Testis (tissue), 2 donors: ENCODE measurements at regions not wholly inside any gene's neighbourhood (a gene's known extent, or its start where the extent isn't known, plus 50 kb on each side); places are given as distances from the start of the nearest gene placed in this dataset.

Experiments used
- DNase-seq: peaks from one replicate; pipeline ENCODE4 v3.0.0-alpha.2; 2019
- H3K27ac ChIP-seq, 2 donors: fragments of 200-600 bp; sonication (generic); one replicate each; pipeline ENCODE4 v1.5.1; 2019
- H3K27me3 ChIP-seq: fragments of 200-600 bp; sonication (generic); one replicate; pipeline ENCODE4 v1.5.1; 2019
- H3K36me3 ChIP-seq: fragments of 200-600 bp; sonication (generic); one replicate; pipeline ENCODE4 v1.5.1; 2017; ENCODE audit warnings: low read depth; ENCODE audit errors: missing control alignments
- H3K4me1 ChIP-seq: fragments of 200-600 bp; sonication (generic); one replicate; pipeline ENCODE4 v1.5.1; 2019
- H3K4me3 ChIP-seq, 2 donors: fragments of 200-600 bp; sonication (generic); one replicate each; pipeline ENCODE4 v1.5.1; 2017 to 2019
- H3K9me3 ChIP-seq: fragments of 200-600 bp; sonication (generic); one replicate; pipeline ENCODE4 v1.5.1; 2017
- CTCF ChIP-seq, 3 experiments: fragments of 450-650 bp in 2 of 3; fragments of 200-600 bp in 1 of 3; sonication (generic) in 1 of 3; IDR thresholded peaks; one replicate each; pipeline ENCODE4 v1.5.1; 2016 to 2019; ENCODE audit warnings: antibody characterized with exemption in 3 of 3, mild to moderate bottlenecking in 2 of 3, moderate library complexity in 1 of 3
- POLR2A ChIP-seq: fragments of 450-650 bp; IDR thresholded peaks from one replicate; pipeline ENCODE4 v1.6.1; 2017; ENCODE audit warnings: antibody characterized with exemption, mild to moderate bottlenecking, moderate library complexity
- WGBS, 2 donors: methylation state at CpG; one replicate each; pipeline ENCODE4 v1.1.5; 2018; 5-methylcytosine and 5-hydroxymethylcytosine counted together
- intact Hi-C: fragments of 100-400 bp; cut with DNase I; formaldehyde crosslinking; loops from one replicate; pipeline ENCODE4 v1.15.1; 2023; ENCODE audit warnings: low total_unique reads

GRCh38 chr11:104361975-104362374 is 198.0 kb upstream of the PDGFD start:
- Histone ChIP-seq H3K27me3 (no peaks in the 10 kb centered on the region), H3K27ac (no peak overlapping the region), H3K4me1 (no peaks in the 10 kb centered on the region), H3K9me3 (no peaks in the 10 kb centered on the region), H3K4me3 (no peak overlapping the region), H3K36me3 (no peaks in the 10 kb centered on the region)
- no peak for TF ChIP-seq POLR2A
- TF ChIP-seq CTCF (IDR thresholded peaks at IDR 0.05) = no peak
- no peak for DNase-seq
- intact Hi-C loops = no loop called here
- WGBS, 2 donors = 62 to 79% methylated on average over 1 of the region's 1 CpG

GRCh38 chr11:104352036-104352435 is 188.1 kb upstream of the PDGFD start:
- intact Hi-C loops = no loop called here
- TF ChIP-seq POLR2A (no peak), CTCF (IDR thresholded peaks at IDR 0.05) (no peak)
- no peak overlapping the region for H3K27ac ChIP-seq
- H3K36me3 ChIP-seq = no peaks in the 10 kb centered on the region
- WGBS, 2 donors = 92 to 94% methylated on average over 4 of the region's 4 CpGs
- no peak for DNase-seq
- H3K9me3 ChIP-seq = no peaks in the 10 kb centered on the region
- no peaks in the 10 kb centered on the region for H3K27me3 ChIP-seq
- no peak overlapping the region for H3K4me3 ChIP-seq
- H3K4me1 ChIP-seq = no peaks in the 10 kb centered on the region

GRCh38 chr11:104343578-104343977 is 179.6 kb upstream of the PDGFD start:
- no peak for DNase-seq

GRCh38 chr11:104340590-104340989 is 176.6 kb upstream of the PDGFD start:
- Histone ChIP-seq H3K27me3 (no peaks in the 10 kb centered on the region), H3K4me3 (no peak overlapping the region), H3K9me3 (no peaks in the 10 kb centered on the region), H3K27ac (no peak overlapping the region), H3K36me3 (no peaks in the 10 kb centered on the region), H3K4me1 (no peaks in the 10 kb centered on the region)
- intact Hi-C loops = no loop called here
- WGBS, 2 donors = 25 to 44% methylated on average over 2 of the region's 2 CpGs
- TF ChIP-seq CTCF (IDR thresholded peaks at IDR 0.05) (no peak), POLR2A (no peak)
- DNase-seq = no peak

More at GRCh38 chr11:104343578-104343977, 179.6 kb upstream of the PDGFD start:
- Histone ChIP-seq H3K27ac (no peak overlapping the region), H3K36me3 (no peaks in the 10 kb centered on the region), H3K27me3 (no peaks in the 10 kb centered on the region), H3K9me3 (no peaks in the 10 kb centered on the region), H3K4me1 (no peaks in the 10 kb centered on the region), H3K4me3 (no peak overlapping the region)
- WGBS, 2 donors = 100% methylated on average over 1 of the region's 1 CpG
- TF ChIP-seq CTCF (IDR thresholded peaks at IDR 0.05) = peak in 2 of 3 experiments; percentile 14 to 57
- TF ChIP-seq POLR2A = no peak
- intact Hi-C loops = no loop called here

GRCh38 chr11:104339380-104339831 is 175.5 kb upstream of the PDGFD start:
- Histone ChIP-seq H3K27me3 (no peaks in the 10 kb centered on the region), H3K36me3 (no peaks in the 10 kb centered on the region), H3K9me3 (no peaks in the 10 kb centered on the region), H3K4me3 (no peak overlapping the region), H3K4me1 (no peaks in the 10 kb centered on the region), H3K27ac (no peak overlapping the region)
- DNase-seq = peak; percentile 15
- TF ChIP-seq CTCF (IDR thresholded peaks at IDR 0.05) (no peak), POLR2A (no peak)
- intact Hi-C loops = no loop called here
- 67 to 73% methylated on average over 7 to 10 of the region's 10 CpGs for WGBS, 2 donors
